ENCODE measurements at regions not wholly inside any gene's neighbourhood (a gene's known extent, or its start where the extent isn't known, plus 50 kb on each side); places are given as distances from the start of the nearest gene placed in this dataset.

DNA sequence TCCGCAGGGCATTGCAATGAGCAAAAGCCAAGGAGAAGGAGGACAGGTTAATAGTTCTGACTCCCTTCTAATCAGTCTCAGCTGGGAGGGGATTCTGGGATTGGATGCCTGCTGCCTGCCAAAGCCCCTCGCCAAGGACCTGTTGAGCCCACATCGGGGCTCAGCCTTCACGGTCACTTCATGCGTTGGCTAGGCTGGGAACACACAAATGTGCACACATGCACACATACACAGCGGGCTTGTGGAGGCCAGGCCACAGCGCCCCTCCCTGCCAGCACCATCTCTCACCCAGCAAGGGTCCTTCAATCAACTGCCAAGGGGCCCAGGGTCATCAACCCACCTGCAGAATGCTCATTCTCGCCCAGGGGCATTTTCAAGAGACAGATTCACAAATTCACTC is 113.9 kb downstream of the C5orf15 start:
- TF ChIP-seq MXI1 (IDR thresholded peaks at IDR 0.05; ENCODE audit: low read depth, low read length) (no peak), RAD21 (IDR thresholded peaks at IDR 0.05; ENCODE audit: insufficient read depth, low read depth, low read length) (no peak), NR2F1 (conservative IDR thresholded peaks at IDR 0.05) (no peak)
